GM18951 (cell line): ENCODE measurements at regions not wholly inside any gene's neighbourhood (a gene's known extent, or its start where the extent isn't known, plus 50 kb on each side); places are given as distances from the start of the nearest gene placed in this dataset.
A peak's percentile ranks its signal among the peaks of the same experiment; 100 is the strongest.

Source experiments
- POLR2A ChIP-seq: IDR thresholded peaks from 4 replicates; pipeline ENCODE4 v1.6.1; 2011; ENCODE audit warnings: mild to moderate bottlenecking; ENCODE audit not compliant: insufficient read length, insufficient read depth; ENCODE audit errors: extremely low read depth
- in situ Hi-C: fragments of 300-500 bp; cut with MboI; formaldehyde crosslinking; loops from one replicate; pipeline ENCODE4 v1.12.0; 2022; ENCODE audit warnings: low sequenced_read_pairs, mixed read lengths, inconsistent platforms; ENCODE audit not compliant: unreplicated experiment

- in situ Hi-C loops, result no loop called here
- TF ChIP-seq POLR2A, result no peak
Observed at GRCh38 chr7:130937016-130937415, 203.0 kb upstream of the KLF14 start.

GRCh38 chr7:130937830-130938229, 203.8 kb upstream of the KLF14 start:
- in situ Hi-C loops, result no loop called here

GRCh38 chr7:130938661-130939060, 204.7 kb upstream of the KLF14 start:
- no peak for TF ChIP-seq POLR2A
- in situ Hi-C loops, result no loop called here

More at GRCh38 chr7:130937830-130938229, 203.8 kb upstream of the KLF14 start:
- no peak for TF ChIP-seq POLR2A

GRCh38 chr7:130939321-130940095, 205.5 kb upstream of the KLF14 start:
- in situ Hi-C loops, result no loop called here

GRCh38 chr7:130940326-130940725, 206.3 kb upstream of the KLF14 start:
- in situ Hi-C loops, result no loop called here
- TF ChIP-seq POLR2A, result no peak

More at GRCh38 chr7:130939321-130940095, 205.5 kb upstream of the KLF14 start:
- no peak for TF ChIP-seq POLR2A

- TF ChIP-seq POLR2A, result no peak
- in situ Hi-C loops, result no loop called here
Observed at GRCh38 chr7:130940907-130941306, 206.9 kb upstream of the KLF14 start.

GRCh38 chr7:130941322-130942210, 207.6 kb upstream of the KLF14 start:
- peak; percentile 40 for TF ChIP-seq POLR2A
- in situ Hi-C loops, result no loop called here

GRCh38 chr7:130942211-130942964, 208.4 kb upstream of the KLF14 start:
- no peak for TF ChIP-seq POLR2A
- in situ Hi-C loops, result no loop called here

- in situ Hi-C loops, result no loop called here
- TF ChIP-seq POLR2A, result no peak
Observed at GRCh38 chr7:130943336-130943901, 209.4 kb upstream of the KLF14 start.

GRCh38 chr7:130943981-130944380, 210.0 kb upstream of the KLF14 start:
- no peak for TF ChIP-seq POLR2A
- in situ Hi-C loops, result no loop called here

GRCh38 chr7:130944997-130945396, 211.0 kb upstream of the KLF14 start:
- in situ Hi-C loops, result no loop called here
- TF ChIP-seq POLR2A, result no peak

- TF ChIP-seq POLR2A, result no peak
Observed at GRCh38 chr7:130945411-130945811, 211.4 kb upstream of the KLF14 start.

GRCh38 chr7:130946114-130946513, 212.1 kb upstream of the KLF14 start:
- TF ChIP-seq POLR2A, result no peak
- in situ Hi-C loops, result no loop called here

More at GRCh38 chr7:130945411-130945811, 211.4 kb upstream of the KLF14 start:
- in situ Hi-C loops, result no loop called here
